PC-9 (cell line): ENCODE measurements at regions not wholly inside any gene's neighbourhood (a gene's known extent, or its start where the extent isn't known, plus 50 kb on each side); places are given as distances from the start of the nearest gene placed in this dataset.

Experiments
- BruUV-seq: library from RNA; stranded (reverse); fragments of 400-500 nt; replicated peaks from 2 replicates; lab custom pipeline; 2021; lab: Mats Ljungman, UMichigan
- CTCF ChIA-PET: fragments of 300-600 bp; sonication (Branson Sonifier 250); formaldehyde crosslinking; loops from one replicate; lab custom pipeline; 2022; ENCODE audit warnings: antibody characterized with exemption; lab: Charles Lee
- POLR2A ChIA-PET: fragments of 300-600 bp; sonication (Branson Sonifier 250); formaldehyde crosslinking; loops from one replicate; lab custom pipeline; 2022; ENCODE audit warnings: antibody characterized with exemption; ENCODE audit not compliant: unreplicated experiment; lab: Charles Lee
- DNase-seq, 2 experiments: peaks; one replicate each; pipeline versions ENCODE4 v3.0.0 to v3.0.0-alpha.2; 2015 to 2022; ENCODE audit warnings: mixed read lengths in 1 of 2
- H2AFZ ChIP-seq: fragments of 200-600 bp; sonication (generic); 2 replicates; pipeline ENCODE4 v1.8.1; 2017; ENCODE audit warnings: antibody characterized with exemption
- H3F3A ChIP-seq: fragments of 200-600 bp; sonication (generic); 2 replicates; pipeline ENCODE4 v1.8.1; 2017; ENCODE audit warnings: antibody characterized with exemption, mild to moderate bottlenecking, low read depth; ENCODE audit not compliant: insufficient read depth
- H3K27ac ChIP-seq: fragments of 200-600 bp; sonication (generic); 2 replicates; pipeline ENCODE4 v1.6.1; 2016; ENCODE audit warnings: mixed run types
- H3K27me3 ChIP-seq: fragments of 200-600 bp; sonication (generic); 2 replicates; pipeline ENCODE4 v1.6.1; 2016; ENCODE audit warnings: low read depth, mixed run types; ENCODE audit not compliant: insufficient read depth
- H3K36me3 ChIP-seq: fragments of 200-600 bp; sonication (generic); 2 replicates; pipeline ENCODE4 v1.6.1; 2016; ENCODE audit warnings: low read depth, mixed run types
- H3K4me1 ChIP-seq: fragments of 200-600 bp; sonication (generic); replicated peaks from 2 replicates; pipeline ENCODE4 v1.6.1; 2016; ENCODE audit warnings: mixed run types; ENCODE audit not compliant: insufficient read depth
- H3K4me2 ChIP-seq: fragments of 200-600 bp; sonication (generic); 2 replicates; pipeline ENCODE4 v1.6.1; 2017; ENCODE audit warnings: mixed run types
- H3K4me3 ChIP-seq: fragments of 200-600 bp; sonication (generic); 2 replicates; pipeline ENCODE4 v1.6.1; 2016; ENCODE audit warnings: mixed run types
- H3K79me2 ChIP-seq: fragments of 200-600 bp; sonication (generic); 2 replicates; pipeline ENCODE4 v1.6.1; 2017; ENCODE audit warnings: low read depth, mixed run types
- H3K9me2 ChIP-seq: fragments of 200-600 bp; sonication (generic); 2 replicates; pipeline ENCODE4 v1.8.1; 2017; ENCODE audit warnings: mild to moderate bottlenecking; ENCODE audit not compliant: insufficient read depth
- H3K9me3 ChIP-seq: fragments of 200-600 bp; sonication (generic); 2 replicates; pipeline ENCODE4 v1.8.1; 2016; ENCODE audit warnings: low read depth; ENCODE audit not compliant: insufficient read depth
- H4K20me1 ChIP-seq: fragments of 200-600 bp; sonication (generic); 2 replicates; pipeline ENCODE4 v1.8.1; 2017; ENCODE audit not compliant: insufficient read depth
- CTCF ChIP-seq: fragments of 200-600 bp; sonication (generic); conservative IDR thresholded peaks from 2 replicates; pipeline ENCODE4 v1.6.1; 2017; ENCODE audit warnings: mixed run types, antibody characterized with exemption, mild to moderate bottlenecking, moderate library complexity
- EZH2 ChIP-seq: fragments of 200-600 bp; sonication (generic); IDR thresholded peaks from 2 replicates; pipeline ENCODE4 v1.8.0; 2017; ENCODE audit warnings: antibody characterized with exemption, low read depth
- intact Hi-C: fragments of 100-400 bp; cut with micrococcal nuclease; formaldehyde crosslinking; loops from one replicate; pipeline ENCODE4 v1.10.0; 2022; ENCODE audit not compliant: unreplicated experiment

GRCh38 chr3:180496995-180497394 is 105.0 kb upstream of the TTC14 start:
- no peaks in the 10 kb centered on the region for H3K9me3 ChIP-seq
- H3K36me3 ChIP-seq, result no peaks in the 10 kb centered on the region
- intact Hi-C loops, result no loop called here
- H4K20me1 ChIP-seq, result no peaks in the 10 kb centered on the region
- no peaks in the 10 kb centered on the region for H3K27me3 ChIP-seq
- H3K79me2 ChIP-seq, result no peaks in the 10 kb centered on the region
- ChIA-PET CTCF (no interaction called here), POLR2A (no interaction called here)
- BruUV-seq, result no TSS peak
- H2AFZ ChIP-seq, result no peak overlapping the region
- H3K4me1 ChIP-seq, result no peaks in the 10 kb centered on the region
- DNase-seq, result no peak
- no peak overlapping the region for H3K27ac ChIP-seq
- H3K4me3 ChIP-seq, result no peak overlapping the region
- no peaks in the 10 kb centered on the region for H3K9me2 ChIP-seq
- no peak overlapping the region for H3K4me2 ChIP-seq
- TF ChIP-seq EZH2 (no peak), CTCF (no peak)
- no peaks in the 10 kb centered on the region for H3F3A ChIP-seq

GRCh38 chr3:180516368-180516767 is 85.6 kb upstream of the TTC14 start:
- Histone ChIP-seq H3K4me2 (no peak overlapping the region), H2AFZ (no peak overlapping the region), H3K4me3 (no peak overlapping the region), H3K9me3 (no peaks in the 10 kb centered on the region), H3K27me3 (no peaks in the 10 kb centered on the region), H3K27ac (no peak overlapping the region), H3K4me1 (no peaks in the 10 kb centered on the region), H3K36me3 (no peaks in the 10 kb centered on the region), H3F3A (no peaks in the 10 kb centered on the region), H3K79me2 (no peaks in the 10 kb centered on the region), H4K20me1 (no peaks in the 10 kb centered on the region), H3K9me2 (no peaks in the 10 kb centered on the region)
- intact Hi-C loops, result no loop called here
- no TSS peak for BruUV-seq
- TF ChIP-seq CTCF (no peak), EZH2 (no peak)
- ChIA-PET POLR2A (no interaction called here), CTCF (interaction anchor here (1.1 kb wide), 1 partner anchor 79 kb away, joined by 4 read pairs; no protein-coding TSS in a partner anchor)
- no peak for DNase-seq

- BruUV-seq, result no TSS peak
- H4K20me1 ChIP-seq, result no peaks in the 10 kb centered on the region
- TF ChIP-seq EZH2, result no peak
- no peak for TF ChIP-seq CTCF
- intact Hi-C loops, result no loop called here
- CTCF ChIA-PET, result interaction anchor here (0.6 kb wide), 1 partner anchor 1407 kb away, joined by 3 read pairs; no protein-coding TSS in a partner anchor
- no peaks in the 10 kb centered on the region for H3K79me2 ChIP-seq
- no peaks in the 10 kb centered on the region for H3F3A ChIP-seq
- H3K9me3 ChIP-seq, result no peaks in the 10 kb centered on the region
- no peak overlapping the region for H3K4me3 ChIP-seq
- POLR2A ChIA-PET, result no interaction called here
- no peak overlapping the region for H3K27ac ChIP-seq
- H3K4me1 ChIP-seq, result no peaks in the 10 kb centered on the region
- no peak for DNase-seq
- H3K36me3 ChIP-seq, result no peaks in the 10 kb centered on the region
- no peaks in the 10 kb centered on the region for H3K27me3 ChIP-seq
- H3K4me2 ChIP-seq, result no peak overlapping the region
- H3K9me2 ChIP-seq, result no peaks in the 10 kb centered on the region; the same call in 1 of the 2 replicates
- no peak overlapping the region for H2AFZ ChIP-seq
Measured at GRCh38 chr3:180523040-180523439, 78.9 kb upstream of the TTC14 start.
